GM04504 (cell line): ENCODE measurements at regions not wholly inside any gene's neighbourhood (a gene's known extent, or its start where the extent isn't known, plus 50 kb on each side); places are given as distances from the start of the nearest gene placed in this dataset.
"Not testable (repeated sequence)": the region's sequence is repeated elsewhere in the genome, so short reads cannot be mapped to it uniquely, and the experiment has no call there.

Experiments used
- DNase-seq: peaks from one replicate; pipeline ENCODE4 v3.0.0-alpha.2; 2012; ENCODE audit warnings: low read depth

DNA sequence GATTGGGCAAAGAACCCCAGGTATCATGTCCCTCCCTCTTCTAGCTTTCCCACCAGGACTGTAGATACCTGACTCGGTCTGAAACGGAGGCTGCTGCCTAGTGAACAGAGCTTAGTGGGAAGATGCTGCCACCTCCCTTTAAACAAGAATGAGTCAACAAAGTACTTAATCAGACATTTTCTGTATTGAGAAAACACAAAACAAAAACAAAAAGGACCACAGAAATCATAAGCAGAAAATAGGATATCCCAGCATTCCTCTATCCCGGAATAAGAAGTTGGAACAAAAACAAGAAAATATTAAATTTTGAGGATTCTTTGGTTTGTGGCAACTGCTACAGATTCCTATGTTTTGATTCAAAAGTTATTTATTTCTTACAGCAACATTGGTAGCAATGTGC, 51.7 kb upstream of the COL8A1 start:
- peak; percentile 34 for DNase-seq

GRCh38 chr3:99579965-99580364, 58.4 kb upstream of the COL8A1 start:
- no peak for DNase-seq

- DNase-seq = no peak
These were observed 59.1 kb upstream of the COL8A1 start for GRCh38 chr3:99579246-99579645.

DNA sequence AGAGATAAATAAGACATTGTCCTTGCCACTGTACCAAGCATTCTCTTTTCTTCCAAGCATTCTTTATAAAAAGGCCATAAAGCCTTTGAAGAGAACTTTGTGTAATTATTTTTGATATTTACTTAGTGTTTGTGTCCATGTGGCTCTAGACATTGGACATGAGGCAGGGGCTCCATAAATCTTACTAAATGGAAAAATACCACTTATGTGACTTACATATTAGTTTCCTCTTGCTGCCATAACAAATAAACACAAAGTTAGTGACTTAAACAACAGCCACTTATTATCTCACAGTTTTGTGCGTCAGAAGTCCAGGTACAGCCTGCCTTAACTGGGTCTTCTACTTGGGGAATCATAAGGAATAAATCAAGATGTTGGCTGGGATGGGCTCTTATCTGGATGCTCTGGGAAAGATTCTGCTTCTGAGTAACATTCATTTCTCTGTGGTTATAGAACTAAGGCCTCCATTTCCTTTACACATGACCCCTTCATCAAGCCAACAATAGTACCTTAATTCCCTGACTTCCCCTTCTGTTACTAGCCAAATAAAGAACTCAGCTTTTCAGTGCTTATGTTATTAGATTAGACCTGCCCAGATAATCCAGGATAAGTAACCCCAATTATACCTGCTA, 59.9 kb upstream of the COL8A1 start:
- no peak for DNase-seq

DNA sequence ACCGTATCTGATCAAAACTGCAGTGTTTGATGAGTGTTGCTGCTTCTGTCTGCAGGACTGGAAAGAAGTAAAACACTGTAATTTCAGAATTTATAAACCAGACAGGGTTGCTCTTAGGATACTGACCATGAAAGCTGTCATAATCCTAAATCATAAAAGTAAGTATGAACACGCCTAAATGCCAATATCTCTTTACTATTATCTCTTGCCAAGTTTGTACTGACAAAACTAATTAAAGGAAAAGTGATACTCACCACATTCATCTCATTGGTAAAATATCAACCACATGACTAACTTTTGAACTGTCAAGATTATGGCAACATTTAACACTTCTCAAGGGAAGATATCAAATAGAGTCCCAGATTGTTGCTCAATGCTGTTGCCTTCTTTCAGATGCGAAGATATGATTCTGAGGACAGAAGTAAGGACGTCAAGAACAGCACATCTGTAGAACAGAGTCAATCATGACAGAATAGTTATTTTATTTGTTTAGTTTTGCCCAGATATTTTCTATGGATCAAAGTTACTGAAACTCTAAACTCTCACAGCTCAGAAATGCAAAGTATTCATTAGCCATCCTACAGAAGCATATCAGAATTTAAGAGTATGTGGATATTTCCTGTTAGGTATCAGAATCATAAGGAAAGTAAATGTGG, 61.4 kb upstream of the COL8A1 start:
- DNase-seq = no peak

GRCh38 chr3:99575683-99576082, 62.7 kb upstream of the COL8A1 start:
- DNase-seq = no peak

DNA sequence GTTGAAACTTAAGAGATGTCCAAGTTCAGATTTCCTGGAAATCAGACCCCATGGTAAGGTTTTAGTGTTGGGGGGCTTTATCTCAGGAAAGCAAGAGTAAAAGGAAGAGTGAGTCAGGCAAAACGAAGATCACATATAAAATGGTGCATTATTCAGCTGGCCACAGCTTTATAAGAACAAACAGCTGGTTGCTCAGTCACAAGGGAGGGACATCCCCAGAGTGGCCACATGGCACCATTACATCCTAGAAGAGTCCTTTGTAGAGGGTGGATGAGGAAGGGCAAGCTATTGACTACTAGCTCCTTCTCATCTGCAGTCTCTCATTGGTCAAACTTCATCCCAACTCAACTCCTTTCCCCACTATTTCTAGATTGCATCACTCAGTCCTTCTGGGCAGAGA, 68.3 kb upstream of the COL8A1 start:
- DNase-seq = no peak

DNA sequence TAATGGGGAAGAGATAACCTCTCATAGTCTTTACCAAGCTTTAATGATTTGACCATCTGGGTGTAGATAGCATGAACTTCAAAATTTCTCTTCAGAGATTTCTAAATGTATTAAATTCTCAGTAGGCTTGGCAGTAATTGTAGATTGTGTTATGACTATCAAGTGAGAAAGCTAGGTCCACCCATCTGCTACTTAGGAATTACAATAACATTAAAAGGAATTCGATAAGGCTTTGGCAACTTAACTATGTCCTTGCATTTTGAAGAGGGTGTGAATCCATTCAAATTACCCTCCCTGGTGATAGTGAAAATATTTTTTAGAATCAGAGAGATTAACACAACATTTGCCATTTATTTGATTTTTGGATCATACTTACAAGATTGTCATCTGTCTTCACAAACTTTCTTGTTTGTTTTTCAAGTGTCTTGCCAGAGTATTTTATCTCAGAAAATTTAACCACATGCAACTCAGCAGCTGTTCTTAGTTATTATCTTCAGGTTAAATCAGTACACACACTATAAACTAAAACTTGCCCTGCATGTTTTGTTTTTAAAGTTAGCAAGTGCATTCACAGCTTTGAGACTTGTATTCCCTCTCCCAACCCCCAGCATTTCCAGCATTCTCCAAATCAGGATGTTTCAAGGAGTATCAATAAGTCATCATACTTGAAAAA, 69.6 kb upstream of the COL8A1 start:
- DNase-seq = no peak

GRCh38 chr3:99565331-99565730, 73.1 kb upstream of the COL8A1 start:
- DNase-seq = no peak

- no peak for DNase-seq
These were observed 75.3 kb upstream of the COL8A1 start for GRCh38 chr3:99562990-99563607.

DNA sequence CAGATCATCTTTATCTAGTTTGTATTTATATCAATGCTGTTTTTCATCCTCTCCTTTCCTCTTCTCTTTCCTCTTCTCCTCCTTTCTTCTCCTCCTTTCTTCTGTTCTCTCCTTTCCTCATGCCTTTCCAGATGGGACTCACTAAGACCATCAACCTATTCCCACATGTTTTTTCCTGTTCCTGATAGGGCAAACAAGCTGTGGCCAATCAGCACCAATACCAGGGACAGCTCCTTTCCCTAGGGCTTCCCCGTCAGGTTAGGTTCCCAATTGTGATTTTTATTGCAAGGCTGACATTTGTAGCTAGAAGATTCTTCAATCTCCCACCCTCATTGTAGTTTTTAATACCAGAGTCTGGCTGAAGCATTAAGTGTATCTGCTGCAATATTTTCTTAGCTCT, 76.3 kb upstream of the COL8A1 start:
- no peak for DNase-seq

DNA sequence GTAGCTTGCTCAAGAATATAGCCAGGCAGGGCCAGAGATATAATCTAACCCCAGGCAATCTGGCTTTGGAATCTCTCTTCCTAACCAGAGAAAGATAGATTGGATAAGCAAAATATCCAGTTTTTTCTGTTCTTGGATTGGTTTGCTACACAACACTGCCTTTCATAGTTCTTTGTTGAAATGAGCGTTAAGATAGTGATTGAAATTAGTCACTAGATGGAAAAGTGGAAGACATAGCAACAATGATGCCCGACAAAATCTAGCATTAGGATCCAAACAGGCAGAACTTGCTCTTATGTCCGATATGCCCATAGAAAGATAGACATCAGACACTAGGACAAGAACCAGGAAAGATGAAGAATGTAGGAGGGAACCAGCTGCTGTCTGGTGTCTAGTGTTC, 77.3 kb upstream of the COL8A1 start:
- DNase-seq = no peak

GRCh38 chr3:99559196-99559595, 79.2 kb upstream of the COL8A1 start:
- DNase-seq = no peak

- not testable (repeated sequence) for DNase-seq
These were observed 82.5 kb upstream of the COL8A1 start for GRCh38 chr3:99555885-99556284.

GRCh38 chr3:99551520-99551919, 86.9 kb upstream of the COL8A1 start:
- DNase-seq = no peak

GRCh38 chr3:99549957-99550603, 88.3 kb upstream of the COL8A1 start:
- DNase-seq = peak; percentile 61

DNA sequence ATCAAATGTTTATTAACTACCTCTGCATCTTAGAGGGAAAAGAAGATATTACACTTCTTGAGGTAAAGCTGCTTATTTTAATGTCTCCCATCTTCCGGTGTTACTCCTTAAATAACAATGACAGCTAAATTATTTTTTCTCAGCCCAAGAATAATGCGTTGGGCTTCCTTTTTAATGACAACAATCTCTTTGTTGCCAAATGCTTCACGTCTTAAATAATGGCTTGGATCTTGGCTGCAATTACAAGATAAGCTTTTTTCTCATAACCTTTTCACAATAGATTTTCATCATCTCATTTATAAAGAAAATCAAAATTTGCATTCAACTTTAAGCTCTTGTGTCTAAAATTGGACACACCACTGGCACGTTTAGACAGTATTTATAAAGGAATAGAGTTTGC, 89.2 kb upstream of the COL8A1 start:
- no peak for DNase-seq

- no peak for DNase-seq
These were observed 89.7 kb upstream of the COL8A1 start for GRCh38 chr3:99548674-99549073.

DNA sequence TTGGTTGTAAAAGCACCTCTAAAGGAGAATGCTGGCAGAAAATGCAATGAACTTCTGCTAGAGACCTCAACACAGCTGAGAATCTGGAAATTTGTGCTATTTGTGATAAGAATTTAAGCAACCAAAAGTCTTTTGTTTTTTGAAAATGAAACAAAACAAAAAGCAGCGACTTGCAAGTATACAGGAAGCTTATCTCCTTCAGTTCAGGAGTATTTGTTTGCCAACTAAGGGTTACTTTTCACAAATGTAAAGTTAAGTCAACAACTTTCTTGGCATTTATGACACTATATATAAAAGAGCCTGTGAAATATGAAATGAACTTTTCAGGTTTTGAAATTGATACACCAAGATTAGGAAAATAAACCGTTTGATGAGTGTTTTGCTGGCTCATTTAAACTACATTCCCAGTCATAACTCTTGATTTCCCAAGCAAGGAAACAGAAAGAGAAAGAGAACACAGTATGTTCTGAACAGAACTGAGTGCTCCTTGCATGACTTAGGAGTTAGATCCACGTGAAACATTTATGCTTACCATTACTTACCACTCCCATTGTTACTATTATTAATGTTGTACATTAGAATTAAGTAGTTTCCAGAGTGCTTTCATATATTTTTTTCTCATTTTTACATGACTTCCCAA, 92.3 kb upstream of the COL8A1 start:
- no peak for DNase-seq

GRCh38 chr3:99544786-99545281, 93.6 kb upstream of the COL8A1 start:
- DNase-seq = no peak

GRCh38 chr3:99543796-99544195, 94.6 kb upstream of the COL8A1 start:
- DNase-seq = no peak
